Liver (tissue), 3 donors: ENCODE measurements at regions not wholly inside any gene's neighbourhood (a gene's known extent, or its start where the extent isn't known, plus 50 kb on each side); places are given as distances from the start of the nearest gene placed in this dataset.

ENCODE experiments used
- HNF4A ChIP-seq, 2 donors: conservative IDR thresholded peaks; 2 replicates each; pipeline ENCODE4 v1.6.1; 2016; ENCODE audit warnings: antibody characterized with exemption in 2 of 2, mild to moderate bottlenecking in 2 of 2
- JUND ChIP-seq, 2 donors: IDR thresholded peaks; 2 replicates each; pipeline ENCODE4 v1.6.1; 2016; ENCODE audit warnings: antibody characterized with exemption in 2 of 2
- RAD21 ChIP-seq, 2 donors: IDR thresholded peaks; 2 replicates each; pipeline ENCODE4 v1.6.1; 2016; ENCODE audit warnings: antibody characterized with exemption in 2 of 2, mild to moderate bottlenecking in 2 of 2
- TF ChIP-seq, protein P1 (sequence below): fragments of 150-350 bp; IDR thresholded peaks from 2 replicates; pipeline ENCODE4 v1.5.1; 2017; ENCODE audit warnings: improper control_type of control experiment, low read depth, low read length; ENCODE audit not compliant: missing input control
- donor health status: healthy.
- donor health status: healthy.

DNA sequence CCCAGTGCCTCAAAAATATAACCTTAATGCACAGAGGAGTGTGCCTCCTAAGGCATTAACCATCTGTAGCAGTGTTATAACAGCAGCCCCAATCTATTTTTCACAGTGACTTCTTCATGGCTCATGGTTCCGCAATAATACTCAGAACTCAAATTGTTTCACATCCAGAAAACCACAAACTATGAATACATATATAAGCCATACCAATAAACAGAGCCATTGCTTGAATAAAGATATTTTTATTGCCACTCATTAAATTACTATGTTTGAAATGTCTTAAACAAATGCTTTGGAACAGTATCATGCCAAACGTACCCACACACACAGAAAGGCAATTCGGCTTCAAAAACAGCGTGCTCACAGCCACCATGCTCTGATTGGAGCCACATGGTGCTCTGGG lies 629.3 kb upstream of the NRP1 start:
- TF ChIP-seq JUND (IDR thresholded peaks at IDR 0.05): no peak
- TF ChIP-seq, protein P1, sequence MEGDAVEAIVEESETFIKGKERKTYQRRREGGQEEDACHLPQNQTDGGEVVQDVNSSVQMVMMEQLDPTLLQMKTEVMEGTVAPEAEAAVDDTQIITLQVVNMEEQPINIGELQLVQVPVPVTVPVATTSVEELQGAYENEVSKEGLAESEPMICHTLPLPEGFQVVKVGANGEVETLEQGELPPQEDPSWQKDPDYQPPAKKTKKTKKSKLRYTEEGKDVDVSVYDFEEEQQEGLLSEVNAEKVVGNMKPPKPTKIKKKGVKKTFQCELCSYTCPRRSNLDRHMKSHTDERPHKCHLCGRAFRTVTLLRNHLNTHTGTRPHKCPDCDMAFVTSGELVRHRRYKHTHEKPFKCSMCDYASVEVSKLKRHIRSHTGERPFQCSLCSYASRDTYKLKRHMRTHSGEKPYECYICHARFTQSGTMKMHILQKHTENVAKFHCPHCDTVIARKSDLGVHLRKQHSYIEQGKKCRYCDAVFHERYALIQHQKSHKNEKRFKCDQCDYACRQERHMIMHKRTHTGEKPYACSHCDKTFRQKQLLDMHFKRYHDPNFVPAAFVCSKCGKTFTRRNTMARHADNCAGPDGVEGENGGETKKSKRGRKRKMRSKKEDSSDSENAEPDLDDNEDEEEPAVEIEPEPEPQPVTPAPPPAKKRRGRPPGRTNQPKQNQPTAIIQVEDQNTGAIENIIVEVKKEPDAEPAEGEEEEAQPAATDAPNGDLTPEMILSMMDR: no peak
- no peak for TF ChIP-seq HNF4A (conservative IDR thresholded peaks at IDR 0.05)
- no peak for TF ChIP-seq RAD21 (IDR thresholded peaks at IDR 0.05)
